HG03460 (cell line): ENCODE measurements at regions not wholly inside any gene's neighbourhood (a gene's known extent, or its start where the extent isn't known, plus 50 kb on each side); places are given as distances from the start of the nearest gene placed in this dataset.

ENCODE experiments used
- ATAC-seq: cut with Tn5 transposase; IDR thresholded peaks from one replicate; pipeline ENCODE4 v1.9.1; 2021; ENCODE audit not compliant: unreplicated experiment

GRCh38 chr3:154775821-154776548 lies 304.1 kb upstream of the MME start:
- ATAC-seq = no peak

- no peak for ATAC-seq
Measured at GRCh38 chr3:154766765-154767503, 313.2 kb upstream of the MME start.

DNA sequence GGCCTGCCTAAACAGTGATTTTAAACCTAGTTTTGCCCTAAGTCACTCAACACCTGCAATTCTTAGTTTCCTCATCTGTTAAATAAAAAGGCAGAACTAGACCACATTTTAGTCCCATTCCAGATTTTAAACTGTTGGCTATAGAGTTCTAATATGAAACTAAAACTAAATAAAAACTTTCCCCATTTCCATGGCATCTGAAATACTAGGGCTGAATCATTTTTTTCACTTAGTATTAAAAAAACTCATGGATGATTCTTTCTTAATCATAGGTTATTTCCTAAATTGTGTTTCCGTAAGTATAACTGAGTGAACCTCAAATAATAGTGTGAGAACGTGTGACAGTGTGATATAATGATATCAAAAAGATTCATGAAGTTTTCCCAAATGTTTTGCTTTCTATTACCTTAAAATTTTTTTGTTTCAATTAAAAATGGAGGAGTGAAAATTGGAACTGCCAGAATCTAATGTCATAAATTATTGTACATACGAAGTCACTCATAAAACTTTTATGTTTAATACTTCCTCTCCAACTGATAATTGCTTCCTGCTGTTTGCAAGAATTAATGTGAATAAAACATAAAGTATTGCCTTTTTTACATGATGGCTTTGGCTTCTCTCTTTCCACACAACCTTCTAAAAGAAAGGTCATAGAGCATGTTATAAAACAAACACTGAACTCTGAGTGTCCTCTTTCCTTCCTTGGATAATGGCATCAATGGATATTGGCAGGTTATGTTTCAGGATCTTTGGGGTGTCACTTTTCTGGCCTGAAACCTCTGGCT lies 315.1 kb upstream of the MME start:
- no peak for ATAC-seq

GRCh38 chr3:154762486-154762885 lies 317.6 kb upstream of the MME start:
- ATAC-seq = no peak

- ATAC-seq = no peak
Measured at GRCh38 chr3:154759966-154760365, 320.2 kb upstream of the MME start.

- ATAC-seq = no peak
Measured at GRCh38 chr3:154758109-154758868, 321.8 kb upstream of the MME start.

DNA sequence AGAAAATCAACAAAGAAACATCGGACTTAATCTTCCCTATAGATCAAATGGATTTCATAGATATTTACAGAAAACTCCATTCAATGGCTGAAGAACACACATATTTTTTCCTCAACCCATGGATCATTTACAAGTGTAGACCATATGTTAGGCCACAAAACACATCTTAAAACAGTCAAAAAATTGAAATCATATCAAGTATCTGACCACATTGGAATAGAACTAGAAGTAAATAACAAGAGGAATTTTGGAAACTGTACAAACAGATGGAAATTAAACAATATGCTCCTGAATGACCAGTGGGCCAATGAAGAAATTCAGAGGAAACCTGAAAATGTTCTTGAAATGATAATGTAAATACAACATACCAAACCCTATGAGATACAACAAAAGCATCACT lies 323.1 kb upstream of the GPR149 start:
- ATAC-seq = no peak

GRCh38 chr3:154749514-154749913 lies 319.5 kb upstream of the GPR149 start:
- ATAC-seq = no peak

DNA sequence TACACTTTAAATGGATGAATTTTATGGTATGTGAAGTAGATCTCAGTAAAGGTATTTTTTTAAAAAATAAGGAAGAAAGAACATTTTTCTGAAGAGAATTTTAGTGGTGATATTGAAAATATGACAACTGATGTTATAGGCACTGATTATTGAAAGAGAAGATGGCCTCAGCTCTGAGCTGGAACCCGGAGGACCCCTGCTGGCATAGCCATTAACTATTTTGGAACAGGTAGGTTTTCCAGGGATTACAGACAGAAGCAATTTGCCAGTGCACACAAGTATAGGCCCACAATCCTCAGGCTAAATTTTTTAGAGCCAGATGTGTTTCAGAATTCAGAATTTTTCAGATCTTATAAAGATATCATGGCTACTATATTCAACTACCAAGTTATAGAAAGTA lies 315.9 kb upstream of the GPR149 start:
- ATAC-seq = no peak

DNA sequence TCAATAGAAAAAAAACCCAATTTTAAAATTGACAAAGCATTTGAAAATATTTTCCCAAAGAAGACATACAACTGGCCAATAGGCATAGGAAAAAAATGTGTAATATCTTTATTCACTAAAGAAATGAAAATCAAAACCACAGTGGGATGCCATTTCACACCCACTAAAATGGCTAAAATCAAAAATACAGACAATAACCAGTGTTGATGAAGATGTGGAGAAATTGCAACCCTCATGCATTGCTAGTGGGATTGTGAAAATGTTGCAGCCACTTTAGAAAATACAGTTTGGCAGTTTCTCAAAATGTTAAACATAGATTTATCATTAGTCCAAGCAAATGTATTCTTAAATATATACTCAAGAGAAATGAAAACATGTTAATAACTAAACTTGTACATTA lies 315.1 kb upstream of the GPR149 start:
- no peak for ATAC-seq

DNA sequence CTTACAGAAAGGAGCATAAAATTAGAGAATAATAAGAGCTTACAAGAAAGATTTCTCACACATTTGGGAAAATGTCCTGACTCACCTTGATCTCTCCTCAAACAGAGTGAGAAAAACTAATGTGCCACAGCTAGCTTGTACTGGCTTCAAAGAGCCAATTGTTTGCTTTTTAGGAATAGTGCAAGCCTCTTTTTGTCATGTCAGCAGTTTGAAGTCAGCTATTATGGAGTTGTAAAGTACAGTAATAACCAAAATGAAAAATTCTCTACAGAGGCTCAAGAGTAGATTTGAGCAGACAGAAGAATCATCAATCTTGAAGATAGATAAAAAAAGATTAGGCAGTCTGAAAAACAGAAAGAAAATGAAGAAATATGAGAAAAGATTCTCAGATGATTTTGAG lies 313.4 kb upstream of the GPR149 start:
- no peak for ATAC-seq

DNA sequence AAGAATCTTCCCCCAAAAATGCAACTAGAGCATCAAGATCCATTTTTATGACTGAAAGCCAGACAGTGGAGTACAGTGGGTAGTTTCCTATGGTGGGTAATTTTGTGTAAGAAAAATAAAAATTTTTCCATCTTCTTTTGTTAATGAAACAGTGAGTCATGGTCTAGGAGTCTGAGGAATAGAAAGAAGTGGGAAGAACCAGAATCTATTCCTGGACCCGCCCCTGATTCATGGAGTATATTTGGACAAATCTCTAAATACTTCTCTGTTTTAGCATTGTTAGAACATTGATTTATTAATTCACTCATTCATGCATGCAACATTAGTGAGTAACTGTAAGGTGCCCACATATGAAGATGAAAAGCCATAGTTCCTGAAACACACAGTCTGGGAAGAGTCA lies 304.5 kb upstream of the GPR149 start:
- ATAC-seq = no peak

DNA sequence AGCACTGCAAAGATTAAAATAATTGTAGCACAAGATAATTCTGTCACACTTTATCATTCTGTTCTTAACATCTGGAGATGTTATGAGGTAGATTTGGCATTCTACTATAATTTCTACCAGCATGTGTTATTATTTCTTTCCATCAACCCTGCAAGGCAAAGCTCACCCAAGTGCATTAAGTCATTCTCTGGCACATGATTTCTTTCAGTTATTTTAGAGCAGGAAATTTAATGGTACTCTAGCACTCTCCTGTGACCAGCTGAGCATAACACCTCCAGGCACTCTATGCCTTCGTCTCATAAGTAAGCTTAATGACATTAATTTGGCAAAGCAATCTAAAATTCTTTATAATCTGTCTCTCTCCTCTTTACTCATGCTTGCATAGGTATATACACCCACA lies 300.2 kb upstream of the GPR149 start:
- ATAC-seq = no peak

- ATAC-seq = no peak
Measured at GRCh38 chr3:154729741-154730140, 299.8 kb upstream of the GPR149 start.

GRCh38 chr3:154728285-154728684 lies 298.3 kb upstream of the GPR149 start:
- no peak for ATAC-seq

DNA sequence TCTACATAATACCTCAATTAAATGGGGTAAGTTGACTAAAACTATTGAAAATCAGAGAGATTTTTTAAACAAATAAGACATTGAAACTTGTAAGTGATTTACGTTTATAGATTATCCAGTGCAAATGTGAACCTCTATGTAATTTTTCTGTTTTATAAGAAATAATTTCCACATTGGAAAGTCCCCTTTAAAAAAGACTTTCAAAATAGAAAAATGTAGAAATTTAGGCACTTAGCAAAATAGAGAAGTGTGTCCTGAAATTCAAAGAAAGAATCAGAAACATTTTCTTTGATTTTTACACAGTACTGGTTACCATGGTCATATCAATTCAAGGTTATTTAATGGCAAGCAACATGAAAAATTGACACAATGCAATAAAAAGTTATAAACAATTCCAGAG lies 290.9 kb upstream of the GPR149 start:
- ATAC-seq = no peak

DNA sequence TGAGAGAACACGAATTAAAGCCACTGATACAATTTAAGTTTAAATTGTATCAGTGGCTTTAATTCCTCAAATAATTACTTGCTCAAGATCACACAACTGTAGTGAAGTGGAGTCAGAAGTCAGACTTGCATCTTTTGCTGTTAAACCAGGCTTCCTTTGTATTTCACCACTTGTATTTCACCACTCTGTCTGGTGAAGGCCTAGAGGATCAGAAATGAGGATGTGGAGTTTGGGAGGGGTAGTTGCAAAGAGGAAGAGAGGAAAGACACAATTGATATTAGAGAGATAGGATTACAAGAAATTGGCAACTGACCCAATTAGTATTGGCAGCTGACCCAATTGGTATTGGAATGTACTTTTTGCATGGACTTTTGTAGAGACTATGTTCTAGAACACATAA lies 288.1 kb upstream of the GPR149 start:
- ATAC-seq = no peak

DNA sequence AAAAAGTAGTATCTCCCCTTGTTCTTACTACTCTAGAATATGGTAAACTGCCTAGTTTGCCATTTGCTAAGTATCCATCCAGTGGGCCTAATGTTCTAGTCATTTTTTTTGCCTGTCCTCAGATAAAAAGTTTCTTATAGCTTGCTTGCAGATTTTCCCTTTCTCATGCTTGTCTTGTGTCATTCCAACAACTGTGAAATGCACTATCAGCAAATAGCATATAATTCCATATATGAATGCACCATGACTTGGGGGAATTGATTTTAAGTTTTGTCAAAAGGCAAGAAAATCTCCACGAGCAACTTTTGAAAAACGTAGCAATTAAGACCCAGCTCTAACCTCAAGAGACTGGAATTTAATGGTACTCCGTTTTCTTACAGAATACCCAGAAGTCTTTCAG lies 286.2 kb upstream of the GPR149 start:
- no peak for ATAC-seq

GRCh38 chr3:154708554-154708953 lies 278.6 kb upstream of the GPR149 start:
- no peak for ATAC-seq

GRCh38 chr3:154701055-154701454 lies 271.1 kb upstream of the GPR149 start:
- ATAC-seq = no peak

GRCh38 chr3:154690413-154690812 lies 260.4 kb upstream of the GPR149 start:
- ATAC-seq = peak; percentile 50
